ENCODE measurements at regions not wholly inside any gene's neighbourhood (a gene's known extent, or its start where the extent isn't known, plus 50 kb on each side); places are given as distances from the start of the nearest gene placed in this dataset.

GRCh38 chr10:128484041-128484440 lies 357.8 kb upstream of the MKI67 start:
- no peak for DNase-seq (ENCODE audit: low read depth)
- H3K4me3 ChIP-seq (replicated peaks; ENCODE audit: low read depth, low read length), result no peak overlapping the region
- no peak for TF ChIP-seq CTCF (IDR thresholded peaks at IDR 0.05; ENCODE audit: low read length, missing control alignments)

- H3K4me3 ChIP-seq (replicated peaks; ENCODE audit: low read depth, low read length), result no peak overlapping the region
- TF ChIP-seq CTCF (IDR thresholded peaks at IDR 0.05; ENCODE audit: low read length, missing control alignments), result no peak
- no peak for DNase-seq (ENCODE audit: low read depth)
Measured at GRCh38 chr10:128485701-128486235, 359.5 kb upstream of the MKI67 start.

DNA sequence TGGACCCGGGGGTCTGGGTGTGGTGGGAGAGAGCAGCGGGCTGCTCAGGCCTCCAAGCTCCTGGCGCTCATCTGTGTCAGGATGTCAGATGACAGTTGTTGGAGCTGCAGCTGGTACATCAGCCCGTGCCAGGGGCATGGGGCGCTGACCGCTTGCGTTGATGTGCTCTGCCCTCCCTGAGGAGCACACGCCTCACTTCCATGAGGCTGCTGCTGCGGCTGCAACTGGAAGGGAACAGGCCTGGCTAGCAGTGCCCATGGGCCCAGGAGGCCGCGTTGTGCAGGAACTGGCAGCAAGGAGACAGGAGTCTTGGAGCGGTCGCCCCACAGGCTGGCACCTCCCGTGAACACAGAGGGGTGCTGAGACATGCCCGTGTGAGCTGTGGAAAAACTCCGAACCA lies 361.3 kb upstream of the MKI67 start:
- H3K4me3 ChIP-seq (replicated peaks; ENCODE audit: low read depth, low read length), result no peak overlapping the region
- no peak for TF ChIP-seq CTCF (IDR thresholded peaks at IDR 0.05; ENCODE audit: low read length, missing control alignments)

GRCh38 chr10:128489324-128490247 lies 363.4 kb upstream of the MKI67 start:
- DNase-seq (ENCODE audit: low read depth), result no peak
- H3K4me3 ChIP-seq (replicated peaks; ENCODE audit: low read depth, low read length), result no peak overlapping the region
- TF ChIP-seq CTCF (IDR thresholded peaks at IDR 0.05; ENCODE audit: low read length, missing control alignments), result no peak

More for the DNA sequence above, 361.3 kb upstream of the MKI67 start:
- DNase-seq (ENCODE audit: low read depth), result no peak

DNA sequence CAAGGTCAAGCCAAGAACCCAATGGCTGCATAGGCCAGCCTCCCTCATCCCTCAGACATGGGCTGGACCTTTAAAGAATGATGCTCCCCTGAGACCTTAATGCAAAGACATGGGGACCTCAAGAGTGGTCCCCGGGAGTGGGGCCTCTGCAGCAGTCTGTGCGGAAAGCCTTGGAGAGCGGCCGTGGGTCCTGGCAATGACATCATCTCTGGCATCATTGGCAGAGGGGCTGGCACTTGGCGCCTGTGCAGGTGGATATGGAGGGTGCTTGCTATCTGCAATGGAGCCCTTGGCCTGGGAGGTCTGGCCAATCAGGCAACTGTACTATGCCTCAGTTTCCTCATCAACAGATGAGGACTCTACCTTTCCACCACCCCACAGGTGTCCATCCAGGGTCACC lies 365.5 kb upstream of the MKI67 start:
- no peak overlapping the region for H3K4me3 ChIP-seq (replicated peaks; ENCODE audit: low read depth, low read length)
- TF ChIP-seq CTCF (IDR thresholded peaks at IDR 0.05; ENCODE audit: low read length, missing control alignments), result no peak
- no peak for DNase-seq (ENCODE audit: low read depth)

DNA sequence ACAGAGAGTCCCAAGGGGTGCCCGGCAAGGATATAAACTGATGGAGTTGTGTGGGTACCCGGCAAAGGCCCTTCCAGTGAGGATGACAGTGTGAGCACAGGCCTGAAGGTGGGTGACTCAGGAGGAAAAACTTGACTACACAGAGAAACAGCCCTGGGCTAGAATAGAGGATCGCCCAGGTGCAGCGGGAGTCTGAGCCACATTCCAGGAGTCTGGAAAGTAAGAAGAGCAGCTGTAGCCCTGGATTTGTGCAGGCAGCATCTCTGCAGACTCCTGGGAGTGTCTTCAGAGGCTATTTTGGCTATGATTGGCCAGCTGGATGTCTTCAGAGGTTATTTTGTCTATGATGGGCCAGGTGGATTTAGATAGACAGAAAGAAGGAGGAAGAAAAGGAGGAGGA lies 367.6 kb upstream of the MKI67 start:
- no peak for TF ChIP-seq CTCF (IDR thresholded peaks at IDR 0.05; ENCODE audit: low read length, missing control alignments)
- DNase-seq (ENCODE audit: low read depth), result no peak
- no peak overlapping the region for H3K4me3 ChIP-seq (replicated peaks; ENCODE audit: low read depth, low read length)

Measured in fibroblast of pulmonary artery (primary cell).